ENCODE measurements at regions not wholly inside any gene's neighbourhood (a gene's known extent, or its start where the extent isn't known, plus 50 kb on each side); places are given as distances from the start of the nearest gene placed in this dataset.

GRCh38 chr17:51527225-51527982 lies 267.1 kb downstream of the UTP18 start:
- H3K9ac ChIP-seq (ENCODE audit: low read length): no peak overlapping the region
- H3K4me3 ChIP-seq (ENCODE audit: low read length): no peak overlapping the region
- no peaks in the 10 kb centered on the region for H3K27me3 ChIP-seq (replicated peaks; ENCODE audit: control insufficient read depth, insufficient read depth, low read length)
- no peak for DNase-seq (ENCODE audit: low read depth)
- H3K4me1 ChIP-seq (ENCODE audit: control insufficient read depth, insufficient read depth, low read length): no peaks in the 10 kb centered on the region
- no peaks in the 10 kb centered on the region for H3K36me3 ChIP-seq (ENCODE audit: control insufficient read depth, insufficient read depth, low read length, severe bottlenecking)
- H3K9me3 ChIP-seq (ENCODE audit: control insufficient read depth, low read length): no peaks in the 10 kb centered on the region

GRCh38 chr17:51528111-51528510 lies 267.8 kb downstream of the UTP18 start:
- no peaks in the 10 kb centered on the region for H3K4me1 ChIP-seq (ENCODE audit: control insufficient read depth, insufficient read depth, low read length)
- no peak for DNase-seq (ENCODE audit: low read depth)
- no peak overlapping the region for H3K9ac ChIP-seq (ENCODE audit: low read length)
- H3K4me3 ChIP-seq (ENCODE audit: low read length): no peak overlapping the region
- no peaks in the 10 kb centered on the region for H3K9me3 ChIP-seq (ENCODE audit: control insufficient read depth, low read length)
- no peaks in the 10 kb centered on the region for H3K36me3 ChIP-seq (ENCODE audit: control insufficient read depth, insufficient read depth, low read length, severe bottlenecking)
- no peaks in the 10 kb centered on the region for H3K27me3 ChIP-seq (replicated peaks; ENCODE audit: control insufficient read depth, insufficient read depth, low read length)

GRCh38 chr17:51533219-51533618 lies 272.9 kb downstream of the UTP18 start:
- Histone ChIP-seq H3K9me3 (ENCODE audit: control insufficient read depth, low read length) (no peaks in the 10 kb centered on the region), H3K4me3 (ENCODE audit: low read length) (no peak overlapping the region), H3K36me3 (ENCODE audit: control insufficient read depth, insufficient read depth, low read length, severe bottlenecking) (no peaks in the 10 kb centered on the region), H3K9ac (ENCODE audit: low read length) (no peak overlapping the region), H3K4me1 (ENCODE audit: control insufficient read depth, insufficient read depth, low read length) (no peaks in the 10 kb centered on the region), H3K27me3 (replicated peaks; ENCODE audit: control insufficient read depth, insufficient read depth, low read length) (peaks cover 3% of the 10 kb centered on the region)
- no peak for DNase-seq (ENCODE audit: low read depth)

GRCh38 chr17:51533821-51534220 lies 273.5 kb downstream of the UTP18 start:
- DNase-seq (ENCODE audit: low read depth): no peak
- H3K9ac ChIP-seq (ENCODE audit: low read length): no peak overlapping the region

GRCh38 chr17:51536627-51537026 lies 276.3 kb downstream of the UTP18 start:
- Histone ChIP-seq H3K9ac (ENCODE audit: low read length) (no peak overlapping the region), H3K27me3 (replicated peaks; ENCODE audit: control insufficient read depth, insufficient read depth, low read length) (peaks cover 3% of the 10 kb centered on the region), H3K4me1 (ENCODE audit: control insufficient read depth, insufficient read depth, low read length) (no peaks in the 10 kb centered on the region), H3K36me3 (ENCODE audit: control insufficient read depth, insufficient read depth, low read length, severe bottlenecking) (no peaks in the 10 kb centered on the region), H3K4me3 (ENCODE audit: low read length) (no peak overlapping the region), H3K9me3 (ENCODE audit: control insufficient read depth, low read length) (no peaks in the 10 kb centered on the region)
- no peak for DNase-seq (ENCODE audit: low read depth)

More at GRCh38 chr17:51533821-51534220, 273.5 kb downstream of the UTP18 start:
- Histone ChIP-seq H3K9me3 (ENCODE audit: control insufficient read depth, low read length) (no peaks in the 10 kb centered on the region), H3K27me3 (replicated peaks; ENCODE audit: control insufficient read depth, insufficient read depth, low read length) (peaks cover 3% of the 10 kb centered on the region), H3K4me1 (ENCODE audit: control insufficient read depth, insufficient read depth, low read length) (no peaks in the 10 kb centered on the region), H3K4me3 (ENCODE audit: low read length) (no peak overlapping the region), H3K36me3 (ENCODE audit: control insufficient read depth, insufficient read depth, low read length, severe bottlenecking) (no peaks in the 10 kb centered on the region)

GRCh38 chr17:51537996-51538550 lies 277.7 kb downstream of the UTP18 start:
- Histone ChIP-seq H3K4me1 (ENCODE audit: control insufficient read depth, insufficient read depth, low read length) (no peaks in the 10 kb centered on the region), H3K9ac (ENCODE audit: low read length) (no peak overlapping the region)

GRCh38 chr17:51540151-51540550 lies 279.8 kb downstream of the UTP18 start:
- H3K4me3 ChIP-seq (ENCODE audit: low read length): no peak overlapping the region
- H3K9me3 ChIP-seq (ENCODE audit: control insufficient read depth, low read length): no peaks in the 10 kb centered on the region
- H3K9ac ChIP-seq (ENCODE audit: low read length): no peak overlapping the region
- no peak for DNase-seq (ENCODE audit: low read depth)
- no peaks in the 10 kb centered on the region for H3K4me1 ChIP-seq (ENCODE audit: control insufficient read depth, insufficient read depth, low read length)
- H3K36me3 ChIP-seq (ENCODE audit: control insufficient read depth, insufficient read depth, low read length, severe bottlenecking): no peaks in the 10 kb centered on the region
- peaks cover 3% of the 10 kb centered on the region for H3K27me3 ChIP-seq (replicated peaks; ENCODE audit: control insufficient read depth, insufficient read depth, low read length)

More at GRCh38 chr17:51537996-51538550, 277.7 kb downstream of the UTP18 start:
- DNase-seq (ENCODE audit: low read depth): no peak
- no peaks in the 10 kb centered on the region for H3K9me3 ChIP-seq (ENCODE audit: control insufficient read depth, low read length)
- no peak overlapping the region for H3K4me3 ChIP-seq (ENCODE audit: low read length)
- H3K36me3 ChIP-seq (ENCODE audit: control insufficient read depth, insufficient read depth, low read length, severe bottlenecking): no peaks in the 10 kb centered on the region
- peaks cover 3% of the 10 kb centered on the region for H3K27me3 ChIP-seq (replicated peaks; ENCODE audit: control insufficient read depth, insufficient read depth, low read length)

GRCh38 chr17:51541215-51541614 lies 280.9 kb downstream of the UTP18 start:
- Histone ChIP-seq H3K27me3 (replicated peaks; ENCODE audit: control insufficient read depth, insufficient read depth, low read length) (peaks cover 3% of the 10 kb centered on the region), H3K9ac (ENCODE audit: low read length) (no peak overlapping the region), H3K9me3 (ENCODE audit: control insufficient read depth, low read length) (no peaks in the 10 kb centered on the region), H3K4me1 (ENCODE audit: control insufficient read depth, insufficient read depth, low read length) (no peaks in the 10 kb centered on the region), H3K36me3 (ENCODE audit: control insufficient read depth, insufficient read depth, low read length, severe bottlenecking) (no peaks in the 10 kb centered on the region), H3K4me3 (ENCODE audit: low read length) (no peak overlapping the region)
- no peak for DNase-seq (ENCODE audit: low read depth)

- no peaks in the 10 kb centered on the region for H3K9me3 ChIP-seq (ENCODE audit: control insufficient read depth, low read length)
- H3K4me3 ChIP-seq (ENCODE audit: low read length): no peak overlapping the region
- H3K36me3 ChIP-seq (ENCODE audit: control insufficient read depth, insufficient read depth, low read length, severe bottlenecking): no peaks in the 10 kb centered on the region
- no peak for DNase-seq (ENCODE audit: low read depth)
- no peaks in the 10 kb centered on the region for H3K4me1 ChIP-seq (ENCODE audit: control insufficient read depth, insufficient read depth, low read length)
- no peak overlapping the region for H3K9ac ChIP-seq (ENCODE audit: low read length)
- no peaks in the 10 kb centered on the region for H3K27me3 ChIP-seq (replicated peaks; ENCODE audit: control insufficient read depth, insufficient read depth, low read length)
Measured at GRCh38 chr17:51546114-51546513, 285.8 kb downstream of the UTP18 start.

GRCh38 chr17:51548125-51548524 lies 287.8 kb downstream of the UTP18 start:
- no peak for DNase-seq (ENCODE audit: low read depth)
- no peak overlapping the region for H3K4me3 ChIP-seq (ENCODE audit: low read length)
- H3K36me3 ChIP-seq (ENCODE audit: control insufficient read depth, insufficient read depth, low read length, severe bottlenecking): no peaks in the 10 kb centered on the region
- H3K9ac ChIP-seq (ENCODE audit: low read length): no peak overlapping the region
- H3K4me1 ChIP-seq (ENCODE audit: control insufficient read depth, insufficient read depth, low read length): no peaks in the 10 kb centered on the region
- H3K27me3 ChIP-seq (replicated peaks; ENCODE audit: control insufficient read depth, insufficient read depth, low read length): peaks cover 2% of the 10 kb centered on the region
- no peaks in the 10 kb centered on the region for H3K9me3 ChIP-seq (ENCODE audit: control insufficient read depth, low read length)

GRCh38 chr17:51555153-51555552 lies 294.8 kb downstream of the UTP18 start:
- Histone ChIP-seq H3K4me3 (ENCODE audit: low read length) (no peak overlapping the region), H3K9me3 (ENCODE audit: control insufficient read depth, low read length) (no peaks in the 10 kb centered on the region), H3K27me3 (replicated peaks; ENCODE audit: control insufficient read depth, insufficient read depth, low read length) (peaks cover 5% of the 10 kb centered on the region), H3K9ac (ENCODE audit: low read length) (no peak overlapping the region), H3K4me1 (ENCODE audit: control insufficient read depth, insufficient read depth, low read length) (no peaks in the 10 kb centered on the region), H3K36me3 (ENCODE audit: control insufficient read depth, insufficient read depth, low read length, severe bottlenecking) (no peaks in the 10 kb centered on the region)
- no peak for DNase-seq (ENCODE audit: low read depth)
